K562 (cell line): ENCODE measurements at regions not wholly inside any gene's neighbourhood (a gene's known extent, or its start where the extent isn't known, plus 50 kb on each side); places are given as distances from the start of the nearest gene placed in this dataset.
A peak's percentile ranks its signal among the peaks of the same experiment; 100 is the strongest.

Experiments used
- ATAC-seq: fragments of 200-7000 bp; cut with Tn5 transposase; 3 replicates; pipeline ENCODE4 v1.9.1; 2020; ENCODE audit warnings: moderate library complexity
- BruUV-seq: library from RNA; stranded (reverse); fragments of 400-500 nt; replicated peaks from 2 replicates; lab custom pipeline; 2021; lab: Mats Ljungman, UMichigan
- CTCF ChIA-PET: fragments of 300-600 bp; formaldehyde crosslinking; extraction: SDS; loops from one replicate; lab custom pipeline; 2021; ENCODE audit warnings: low intra/inter-chr PET ratio; lab: Yijun Ruan, JAX
- POLR2A ChIA-PET: fragments of 300-600, 350-650 bp; sonication (Branson Sonifier 250); formaldehyde crosslinking; extraction: SDS; loops from one replicate; lab custom pipeline; 2021; ENCODE audit warnings: antibody characterized with exemption, inconsistent platforms; lab: Yijun Ruan, JAX
- DNase-seq, 4 experiments: peaks; one replicate each; pipeline versions ENCODE4 v3.0.0 to v3.0.0-alpha.2; 2011 to 2018; ENCODE audit warnings: low spot score in 3 of 4, mixed read lengths in 3 of 4; ENCODE audit errors: extremely low read depth in 1 of 4
- FAIRE-seq: peaks from 2 replicates; lab custom pipeline; 2011; peaks lifted over from hg19 to GRCh38; lab: Jason Lieb, UNC
- H2AFZ ChIP-seq: 2 replicates; pipeline ENCODE4 v1.6.0; 2011; ENCODE audit warnings: low read depth, low read length, control low read depth, inconsistent platforms
- H3K27ac ChIP-seq: fragments of 200-600 bp; 3 replicates; pipeline ENCODE4 v1.8.0; 2011; ENCODE audit warnings: low read depth, mild to moderate bottlenecking, control low read depth, inconsistent platforms, low read length, moderate library complexity, mixed read lengths; ENCODE audit errors: extremely low read depth
- H3K27me3 ChIP-seq, 2 experiments: fragments of 300-600 bp in 1 of 2; 2 replicates in 1 of 2; 3 replicates in 1 of 2; pipeline versions ENCODE4 v1.6.0 to v1.8.0; 2011; ENCODE audit warnings: inconsistent platforms in 2 of 2, low read length in 2 of 2, mild to moderate bottlenecking in 1 of 2, mixed read lengths in 1 of 2, moderate library complexity in 1 of 2; ENCODE audit not compliant: control insufficient read depth in 2 of 2, insufficient read depth in 2 of 2
- H3K36me3 ChIP-seq: fragments of 300-600 bp; 3 replicates; pipeline ENCODE4 v1.8.0; 2011; ENCODE audit warnings: mild to moderate bottlenecking, low read length, inconsistent platforms; ENCODE audit not compliant: control insufficient read depth, insufficient read depth
- H3K4me1 ChIP-seq, 2 experiments: fragments of 200-600 bp in 1 of 2; replicated peaks in 1 of 2; 2 replicates in 1 of 2; 3 replicates in 1 of 2; pipeline versions ENCODE4 v1.5.1 to v1.8.0; 2011; ENCODE audit warnings: inconsistent platforms in 2 of 2, low read length in 2 of 2, mild to moderate bottlenecking in 1 of 2, mixed read lengths in 1 of 2, moderate library complexity in 1 of 2; ENCODE audit not compliant: control insufficient read depth in 2 of 2, insufficient read depth in 2 of 2
- H3K4me2 ChIP-seq: 2 replicates; pipeline ENCODE4 v1.6.1; 2011; ENCODE audit warnings: low read length, control low read depth, inconsistent platforms, mixed read lengths; ENCODE audit not compliant: insufficient read depth
- H3K4me3 ChIP-seq: fragments of 200-600 bp; sonication (generic), shearing (Covaris generic); 2 replicates; pipeline ENCODE4 v1.5.1; 2016; ENCODE audit warnings: control low read depth, inconsistent platforms
- H3K79me2 ChIP-seq: fragments of 200-600 bp; 3 replicates; pipeline ENCODE4 v1.8.0; 2011; ENCODE audit warnings: low read length, inconsistent platforms; ENCODE audit not compliant: control insufficient read depth, insufficient read depth
- H3K9ac ChIP-seq, 2 experiments: 2 replicates each; pipeline versions ENCODE4 v1.6.0 to v1.6.1; 2011; ENCODE audit warnings: low read depth in 2 of 2, low read length in 2 of 2, control low read depth in 1 of 2, inconsistent platforms in 1 of 2, mild to moderate bottlenecking in 1 of 2, mixed read lengths in 1 of 2; ENCODE audit not compliant: insufficient read depth in 1 of 2
- H3K9me1 ChIP-seq: one replicate; pipeline ENCODE4 v1.6.0; 2011; ENCODE audit warnings: inconsistent platforms, mild to moderate bottlenecking, low read length, moderate library complexity; ENCODE audit not compliant: control insufficient read depth, insufficient read depth
- H3K9me3 ChIP-seq: replicated peaks from 2 replicates; pipeline ENCODE4 v1.5.1; 2011; ENCODE audit warnings: low read depth, low read length, inconsistent platforms; ENCODE audit not compliant: control insufficient read depth, insufficient read depth
- H4K20me1 ChIP-seq: replicated peaks from 2 replicates; pipeline ENCODE4 v1.6.1; 2011; ENCODE audit warnings: low read length, inconsistent platforms, mixed read lengths; ENCODE audit not compliant: control insufficient read depth, insufficient read depth
- ARNT ChIP-seq, 2 experiments: fragments of 450-650 bp; IDR thresholded peaks; 2 replicates each; pipeline ENCODE4 v1.6.1; 2016; ENCODE audit warnings: mild to moderate bottlenecking in 1 of 2
- HSF4 ChIP-seq: fragments of 250-450 bp; sonication (Bioruptor Pico); IDR thresholded peaks from 2 replicates; pipeline ENCODE4 v2.1.2; 2022; ENCODE audit warnings: mild to moderate bottlenecking, moderate library complexity, borderline replicate concordance
- MAFK ChIP-seq: IDR thresholded peaks from 2 replicates; pipeline ENCODE4 v1.6.1; 2011; ENCODE audit warnings: low read length, improper control_type of control experiment
- NFE2L1 ChIP-seq: fragments of 450-650 bp; IDR thresholded peaks from 2 replicates; pipeline ENCODE4 v1.6.1; 2016; ENCODE audit warnings: missing genetic modification characterization, low read depth, mild to moderate bottlenecking, missing compliant biosample characterization, moderate library complexity, borderline replicate concordance
- RFX1 ChIP-seq: fragments of 450-650 bp; IDR thresholded peaks from 2 replicates; pipeline ENCODE4 v1.6.1; 2016; ENCODE audit warnings: mild to moderate bottlenecking, moderate library complexity
- ZKSCAN3 ChIP-seq: fragments of 250-450 bp; sonication (Bioruptor Pico); IDR thresholded peaks from 2 replicates; pipeline ENCODE4 v1.4.0; 2020
- ZNF253 ChIP-seq: fragments of 250-450 bp; sonication (Bioruptor Pico); conservative IDR thresholded peaks from 2 replicates; pipeline ENCODE4 v1.6.1; 2021; ENCODE audit warnings: mild to moderate bottlenecking
- ZNF316 ChIP-seq: fragments of 450-650 bp; IDR thresholded peaks from 2 replicates; pipeline ENCODE4 v1.6.1; 2016
- ZNF561 ChIP-seq: fragments of 450-650 bp; formaldehyde crosslinking; conservative IDR thresholded peaks from 2 replicates; pipeline ENCODE4 v1.4.0; 2020; ENCODE audit warnings: mild to moderate bottlenecking, moderate library complexity
- WGBS: fragments of 100-300 bp; shearing (Covaris generic); methylation state at CpG from one replicate; pipeline ENCODE4 v1.1.6; 2016; ENCODE audit warnings: low coverage, mixed read lengths; ENCODE audit not compliant: insufficient coverage; ENCODE audit errors: missing lambda C conversion rate; 5-methylcytosine and 5-hydroxymethylcytosine counted together
- in situ Hi-C: fragments of 300-500 bp; cut with MboI; formaldehyde crosslinking; loops from 4 replicates; pipeline ENCODE4 v1.15.0; 2018; ENCODE audit warnings: inconsistent platforms, mixed read lengths
- intact Hi-C: fragments of 100-400 bp; cut with micrococcal nuclease; formaldehyde crosslinking; loops from 2 replicates; pipeline ENCODE4 v1.14.2; 2022

DNA sequence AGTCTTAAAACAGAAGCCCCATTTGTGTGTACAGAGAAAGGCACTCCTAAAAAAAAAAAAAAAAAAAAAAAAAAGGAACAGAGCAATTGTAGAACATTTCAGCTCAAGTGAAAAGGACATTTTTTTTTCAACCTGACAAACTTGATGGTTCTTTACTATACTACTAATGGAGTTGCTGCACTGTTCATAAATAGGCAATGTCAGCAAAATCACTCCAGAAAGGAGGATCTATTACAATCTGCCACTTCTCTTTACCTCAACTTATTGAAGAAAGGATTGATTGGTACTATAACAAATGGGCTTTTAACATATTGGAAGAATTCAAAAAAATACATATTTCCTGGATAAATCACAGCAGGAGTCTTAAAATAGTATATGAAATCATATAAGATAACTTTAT is 1517.7 kb downstream of the SLITRK1 start:
- FAIRE-seq = no peak
- Histone ChIP-seq H3K9ac (no peak overlapping the region), H3K4me1 (no peaks in the 10 kb centered on the region), H4K20me1 (no peaks in the 10 kb centered on the region), H3K9me1 (no peaks in the 10 kb centered on the region), H3K4me2 (no peak overlapping the region), H3K36me3 (no peaks in the 10 kb centered on the region), H3K9me3 (no peaks in the 10 kb centered on the region), H3K4me3 (no peak overlapping the region), H3K79me2 (no peaks in the 10 kb centered on the region), H3K27me3 (no peaks in the 10 kb centered on the region), H3K27ac (no peak overlapping the region), H2AFZ (no peak overlapping the region)
- ATAC-seq = no peak
- TF ChIP-seq ZKSCAN3 (CRISPR knock-in tag) (no peak), MAFK (peak; percentile 48), ZNF316 (peak; percentile 14; the same call in 1 of the 2 replicates)
- intact Hi-C loops = no loop called here
- no TSS peak for BruUV-seq
- in situ Hi-C loops = no loop called here
- POLR2A ChIA-PET = no interaction called here
- no peak for DNase-seq
- CTCF ChIA-PET = no interaction called here

DNA sequence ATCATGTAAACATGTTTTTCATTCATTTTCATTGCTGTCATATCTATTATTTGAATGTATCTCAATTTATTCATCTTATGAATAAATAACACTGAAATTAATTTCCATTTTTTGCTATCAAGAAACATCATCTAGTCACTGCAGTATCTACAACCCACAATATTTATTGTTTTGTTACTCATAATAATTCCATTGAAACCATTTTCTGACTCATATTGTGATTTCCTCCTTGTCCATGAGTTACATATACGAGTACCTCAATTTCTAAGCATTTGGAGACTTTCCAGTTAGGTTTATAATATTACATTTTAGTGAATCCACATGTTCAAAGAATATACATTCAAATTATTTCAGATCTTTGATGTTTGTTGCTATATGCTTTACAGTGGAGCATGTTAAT is 1524.0 kb downstream of the SLITRK1 start:
- Histone ChIP-seq H2AFZ (no peak overlapping the region), H3K9ac (no peak overlapping the region), H3K4me3 (no peak overlapping the region), H3K9me3 (no peaks in the 10 kb centered on the region), H3K27ac (no peak overlapping the region), H3K4me2 (no peak overlapping the region), H3K9me1 (no peaks in the 10 kb centered on the region), H3K4me1 (no peaks in the 10 kb centered on the region), H4K20me1 (no peaks in the 10 kb centered on the region), H3K79me2 (no peaks in the 10 kb centered on the region), H3K27me3 (no peaks in the 10 kb centered on the region), H3K36me3 (no peaks in the 10 kb centered on the region)
- DNase-seq (no peak), ATAC-seq (no peak), FAIRE-seq (no peak)
- CTCF ChIA-PET = no interaction called here
- in situ Hi-C loops = no loop called here
- WGBS = 0% methylated on average over 1 of the region's 1 CpG
- POLR2A ChIA-PET = no interaction called here
- no TSS peak for BruUV-seq
- intact Hi-C loops = no loop called here
- TF ChIP-seq HSF4 (CRISPR knock-in tag) = no peak
- no peak for TF ChIP-seq RFX1
- TF ChIP-seq NFE2L1 (tag) = no peak
- no peak for TF ChIP-seq ZNF253 (CRISPR knock-in tag)
- no peak for TF ChIP-seq ZNF561 (CRISPR knock-in tag)
- no peak for TF ChIP-seq ARNT (IDR thresholded peaks at IDR 0.05)
